Lung microvascular endothelial cell (primary cell): ENCODE measurements at regions not wholly inside any gene's neighbourhood (a gene's known extent, or its start where the extent isn't known, plus 50 kb on each side); places are given as distances from the start of the nearest gene placed in this dataset.
"Not testable (repeated sequence)": the region's sequence is repeated elsewhere in the genome, so short reads cannot be mapped to it uniquely, and the experiment has no call there.

Experiments used
- DNase-seq, 2 donors: peaks; one replicate each; pipeline versions ENCODE4 v3.0.0 to v3.0.0-alpha.2; 2010; ENCODE audit warnings: low read depth in 2 of 2

GRCh38 chr9:71273613-71274012 lies 152.2 kb upstream of the TRPM3 start:
- no peak for DNase-seq

GRCh38 chr9:71271602-71272001 lies 150.2 kb upstream of the TRPM3 start:
- DNase-seq = no peak

GRCh38 chr9:71270554-71270953 lies 149.1 kb upstream of the TRPM3 start:
- DNase-seq = no peak

- DNase-seq = no peak
These were observed 148.4 kb upstream of the TRPM3 start for GRCh38 chr9:71269859-71270258.

- no peak for DNase-seq
These were observed 147.6 kb upstream of the TRPM3 start for GRCh38 chr9:71268871-71269635.

GRCh38 chr9:71263451-71263850 lies 142.0 kb upstream of the TRPM3 start:
- no peak for DNase-seq

GRCh38 chr9:71260419-71260818 lies 139.0 kb upstream of the TRPM3 start:
- DNase-seq = not testable (repeated sequence)

GRCh38 chr9:71254592-71255277 lies 133.3 kb upstream of the TRPM3 start:
- no peak for DNase-seq

- no peak for DNase-seq
These were observed 131.6 kb upstream of the TRPM3 start for GRCh38 chr9:71253011-71253410.

- no peak for DNase-seq
These were observed 129.2 kb upstream of the TRPM3 start for GRCh38 chr9:71250581-71250980.

- peak; percentile 73 to 75 for DNase-seq
These were observed 128.4 kb upstream of the TRPM3 start for GRCh38 chr9:71249729-71250317.

GRCh38 chr9:71245651-71246050 lies 124.2 kb upstream of the TRPM3 start:
- DNase-seq = no peak

GRCh38 chr9:71243951-71244350 lies 122.5 kb upstream of the TRPM3 start:
- no peak for DNase-seq

- DNase-seq = no peak
These were observed 120.7 kb upstream of the TRPM3 start for GRCh38 chr9:71242081-71242480.

- no peak for DNase-seq
These were observed 115.6 kb upstream of the TRPM3 start for GRCh38 chr9:71237051-71237450.

GRCh38 chr9:71233646-71234045 lies 112.2 kb upstream of the TRPM3 start:
- no peak for DNase-seq

GRCh38 chr9:71223953-71224538 lies 102.6 kb upstream of the TRPM3 start:
- peak in 1 of 2 donors; percentile 49 for DNase-seq

GRCh38 chr9:71218774-71219173 lies 97.4 kb upstream of the TRPM3 start:
- no peak for DNase-seq

GRCh38 chr9:71213633-71214032 lies 92.2 kb upstream of the TRPM3 start:
- DNase-seq = no peak

GRCh38 chr9:71210326-71210725 lies 88.9 kb upstream of the TRPM3 start:
- no peak for DNase-seq

- no peak for DNase-seq
These were observed 88.5 kb upstream of the TRPM3 start for GRCh38 chr9:71209890-71210289.

- peak in 1 of 2 donors; percentile 64 for DNase-seq
These were observed 81.5 kb upstream of the TRPM3 start for GRCh38 chr9:71202931-71203330.
